T-helper 17 cell (primary cell): ENCODE measurements at regions not wholly inside any gene's neighbourhood (a gene's known extent, or its start where the extent isn't known, plus 50 kb on each side); places are given as distances from the start of the nearest gene placed in this dataset.
"Not testable (repeated sequence)": the region's sequence is repeated elsewhere in the genome, so short reads cannot be mapped to it uniquely, and the experiment has no call there.

Source experiments
- ATAC-seq: fragments of 150-1000 bp; cut with Tn5 transposase; 2 replicates; pipeline ENCODE4 v1.10.0; 2021; ENCODE audit warnings: mild to moderate bottlenecking, moderate library complexity
- DNase-seq, 3 donors: peaks; one replicate each; pipeline versions ENCODE4 v3.0.0 to v3.0.0-alpha.2; 2020 to 2021
- H3K9me3 ChIP-seq: one replicate; pipeline ENCODE4 v1.7.0; 2013; ENCODE audit warnings: low read length, mild to moderate bottlenecking; ENCODE audit not compliant: control insufficient read depth, poor library complexity, severe bottlenecking
- H3K27ac Mint-ChIP-seq: one replicate; pipeline ENCODE4 v1.8.0; 2022; ENCODE audit warnings: mild to moderate bottlenecking, moderate library complexity, mixed read lengths
- H3K27me3 Mint-ChIP-seq: one replicate; pipeline ENCODE4 v1.8.0; 2022; ENCODE audit warnings: mixed read lengths
- H3K36me3 Mint-ChIP-seq: one replicate; pipeline ENCODE4 v1.8.0; 2022; ENCODE audit warnings: low read depth, mixed read lengths
- H3K4me1 Mint-ChIP-seq: one replicate; pipeline ENCODE4 v1.8.0; 2022; ENCODE audit warnings: mild to moderate bottlenecking, mixed read lengths
- H3K4me3 Mint-ChIP-seq: one replicate; pipeline ENCODE4 v1.8.0; 2022; ENCODE audit warnings: mild to moderate bottlenecking, moderate library complexity, mixed read lengths

GRCh38 chr13:68609661-68610060 is 1379.5 kb upstream of the PCDH9 start:
- no peak overlapping the region for H3K4me3 Mint-ChIP-seq
- no peaks in the 10 kb centered on the region for H3K9me3 ChIP-seq
- DNase-seq (no peak), ATAC-seq (no peak)
- no peak overlapping the region for H3K27ac Mint-ChIP-seq
- H3K4me1 Mint-ChIP-seq, result no peaks in the 10 kb centered on the region
- no peaks in the 10 kb centered on the region for H3K36me3 Mint-ChIP-seq
- H3K27me3 Mint-ChIP-seq, result no peaks in the 10 kb centered on the region

- ATAC-seq (no peak), DNase-seq (no peak)
- Mint-ChIP-seq H3K27ac (no peak overlapping the region), H3K4me1 (no peaks in the 10 kb centered on the region), H3K4me3 (no peak overlapping the region), H3K27me3 (no peaks in the 10 kb centered on the region), H3K36me3 (no peaks in the 10 kb centered on the region)
- H3K9me3 ChIP-seq, result no peaks in the 10 kb centered on the region
These were observed 1378.0 kb upstream of the PCDH9 start for GRCh38 chr13:68608147-68608546.

- H3K27me3 Mint-ChIP-seq, result no peaks in the 10 kb centered on the region
- H3K4me3 Mint-ChIP-seq, result no peak overlapping the region
- no peak for DNase-seq
- H3K27ac Mint-ChIP-seq, result no peak overlapping the region
- H3K9me3 ChIP-seq, result no peaks in the 10 kb centered on the region
- no peaks in the 10 kb centered on the region for H3K4me1 Mint-ChIP-seq
- no peaks in the 10 kb centered on the region for H3K36me3 Mint-ChIP-seq
- ATAC-seq, result no peak
These were observed 1367.5 kb upstream of the PCDH9 start for GRCh38 chr13:68597641-68598040.

GRCh38 chr13:68588623-68589022 is 1358.5 kb upstream of the PCDH9 start:
- no peak for ATAC-seq
- no peaks in the 10 kb centered on the region for H3K27me3 Mint-ChIP-seq
- no peaks in the 10 kb centered on the region for H3K36me3 Mint-ChIP-seq
- no peaks in the 10 kb centered on the region for H3K4me1 Mint-ChIP-seq
- no peaks in the 10 kb centered on the region for H3K9me3 ChIP-seq
- no peak overlapping the region for H3K4me3 Mint-ChIP-seq
- no peak for DNase-seq
- no peak overlapping the region for H3K27ac Mint-ChIP-seq

- H3K4me3 Mint-ChIP-seq, result no peak overlapping the region
These were observed 1354.6 kb upstream of the PCDH9 start for GRCh38 chr13:68584776-68585175.

GRCh38 chr13:68574053-68574452 is 1343.9 kb upstream of the PCDH9 start:
- H3K9me3 ChIP-seq, result peaks cover 3% of the 10 kb centered on the region
- Mint-ChIP-seq H3K27me3 (no peaks in the 10 kb centered on the region), H3K4me3 (no peak overlapping the region), H3K4me1 (no peaks in the 10 kb centered on the region), H3K36me3 (no peaks in the 10 kb centered on the region), H3K27ac (no peak overlapping the region)
- no peak for DNase-seq
- ATAC-seq, result no peak

More at GRCh38 chr13:68584776-68585175, 1354.6 kb upstream of the PCDH9 start:
- Mint-ChIP-seq H3K36me3 (peaks cover 2% of the 10 kb centered on the region), H3K27me3 (no peaks in the 10 kb centered on the region), H3K4me1 (no peaks in the 10 kb centered on the region), H3K27ac (no peak overlapping the region)
- no peaks in the 10 kb centered on the region for H3K9me3 ChIP-seq
- DNase-seq, result no peak
- ATAC-seq, result no peak

GRCh38 chr13:68551701-68552522 is 1321.8 kb upstream of the PCDH9 start:
- no peak overlapping the region for H3K4me3 Mint-ChIP-seq
- no peak overlapping the region for H3K27ac Mint-ChIP-seq

GRCh38 chr13:68550330-68550729 is 1320.2 kb upstream of the PCDH9 start:
- ATAC-seq, result no peak
- Mint-ChIP-seq H3K4me3 (no peak overlapping the region), H3K27ac (no peak overlapping the region), H3K36me3 (no peaks in the 10 kb centered on the region), H3K27me3 (no peaks in the 10 kb centered on the region), H3K4me1 (no peaks in the 10 kb centered on the region)
- no peaks in the 10 kb centered on the region for H3K9me3 ChIP-seq
- no peak for DNase-seq

More at GRCh38 chr13:68551701-68552522, 1321.8 kb upstream of the PCDH9 start:
- DNase-seq, result no peak
- no peak for ATAC-seq
- H3K4me1 Mint-ChIP-seq, result no peaks in the 10 kb centered on the region
- H3K27me3 Mint-ChIP-seq, result no peaks in the 10 kb centered on the region
- no peaks in the 10 kb centered on the region for H3K9me3 ChIP-seq
- no peaks in the 10 kb centered on the region for H3K36me3 Mint-ChIP-seq

GRCh38 chr13:68540244-68540643 is 1310.1 kb upstream of the PCDH9 start:
- Mint-ChIP-seq H3K4me1 (no peaks in the 10 kb centered on the region), H3K4me3 (no peak overlapping the region)
- H3K9me3 ChIP-seq, result no peaks in the 10 kb centered on the region

GRCh38 chr13:68535329-68535728 is 1305.2 kb upstream of the PCDH9 start:
- Mint-ChIP-seq H3K4me3 (no peak overlapping the region), H3K27me3 (no peaks in the 10 kb centered on the region), H3K27ac (no peak overlapping the region), H3K36me3 (no peaks in the 10 kb centered on the region), H3K4me1 (no peaks in the 10 kb centered on the region)
- DNase-seq (no peak), ATAC-seq (no peak)
- peaks cover 2% of the 10 kb centered on the region for H3K9me3 ChIP-seq

More at GRCh38 chr13:68540244-68540643, 1310.1 kb upstream of the PCDH9 start:
- H3K27me3 Mint-ChIP-seq, result no peaks in the 10 kb centered on the region
- no peaks in the 10 kb centered on the region for H3K36me3 Mint-ChIP-seq
- ATAC-seq (no peak), DNase-seq (no peak)
- no peak overlapping the region for H3K27ac Mint-ChIP-seq

- ATAC-seq, H3K36me3 Mint-ChIP-seq, H3K27ac Mint-ChIP-seq, H3K9me3 ChIP-seq, DNase-seq, H3K27me3 Mint-ChIP-seq, H3K4me1 Mint-ChIP-seq, H3K4me3 Mint-ChIP-seq: not testable (repeated sequence)
These were observed 1297.0 kb upstream of the PCDH9 start for GRCh38 chr13:68527167-68527566.

GRCh38 chr13:68523838-68524424 is 1293.8 kb upstream of the PCDH9 start:
- Mint-ChIP-seq H3K27ac (no peak overlapping the region), H3K36me3 (no peaks in the 10 kb centered on the region), H3K27me3 (no peaks in the 10 kb centered on the region), H3K4me3 (no peak overlapping the region), H3K4me1 (no peaks in the 10 kb centered on the region)
- ATAC-seq (no peak), DNase-seq (peak in 1 of 3 donors; percentile 8)
- H3K9me3 ChIP-seq, result no peaks in the 10 kb centered on the region

- ATAC-seq (no peak), DNase-seq (no peak)
- H3K36me3 Mint-ChIP-seq, result no peaks in the 10 kb centered on the region
- H3K27me3 Mint-ChIP-seq, result no peaks in the 10 kb centered on the region
- no peak overlapping the region for H3K27ac Mint-ChIP-seq
- no peaks in the 10 kb centered on the region for H3K4me1 Mint-ChIP-seq
- no peaks in the 10 kb centered on the region for H3K9me3 ChIP-seq
- H3K4me3 Mint-ChIP-seq, result no peak overlapping the region
These were observed 1292.0 kb upstream of the PCDH9 start for GRCh38 chr13:68522184-68522583.
